ENCODE measurements at regions not wholly inside any gene's neighbourhood (a gene's known extent, or its start where the extent isn't known, plus 50 kb on each side); places are given as distances from the start of the nearest gene placed in this dataset.

- no peak overlapping the region for H3K27ac ChIP-seq (ENCODE audit: low read length)
- H3K36me3 ChIP-seq (ENCODE audit: insufficient read depth, low read length): no peaks in the 10 kb centered on the region
- no peak overlapping the region for H3K9ac ChIP-seq (ENCODE audit: low read length)
- no peaks in the 10 kb centered on the region for H3K27me3 ChIP-seq (ENCODE audit: insufficient read depth, low read depth, low read length)
- H3K4me2 ChIP-seq (ENCODE audit: low read length): no peak overlapping the region
- H2AFZ ChIP-seq (ENCODE audit: low read depth, low read length): no peak overlapping the region
- H3K4me3 ChIP-seq (ENCODE audit: low read length): no peak overlapping the region
- TF ChIP-seq, protein P1, sequence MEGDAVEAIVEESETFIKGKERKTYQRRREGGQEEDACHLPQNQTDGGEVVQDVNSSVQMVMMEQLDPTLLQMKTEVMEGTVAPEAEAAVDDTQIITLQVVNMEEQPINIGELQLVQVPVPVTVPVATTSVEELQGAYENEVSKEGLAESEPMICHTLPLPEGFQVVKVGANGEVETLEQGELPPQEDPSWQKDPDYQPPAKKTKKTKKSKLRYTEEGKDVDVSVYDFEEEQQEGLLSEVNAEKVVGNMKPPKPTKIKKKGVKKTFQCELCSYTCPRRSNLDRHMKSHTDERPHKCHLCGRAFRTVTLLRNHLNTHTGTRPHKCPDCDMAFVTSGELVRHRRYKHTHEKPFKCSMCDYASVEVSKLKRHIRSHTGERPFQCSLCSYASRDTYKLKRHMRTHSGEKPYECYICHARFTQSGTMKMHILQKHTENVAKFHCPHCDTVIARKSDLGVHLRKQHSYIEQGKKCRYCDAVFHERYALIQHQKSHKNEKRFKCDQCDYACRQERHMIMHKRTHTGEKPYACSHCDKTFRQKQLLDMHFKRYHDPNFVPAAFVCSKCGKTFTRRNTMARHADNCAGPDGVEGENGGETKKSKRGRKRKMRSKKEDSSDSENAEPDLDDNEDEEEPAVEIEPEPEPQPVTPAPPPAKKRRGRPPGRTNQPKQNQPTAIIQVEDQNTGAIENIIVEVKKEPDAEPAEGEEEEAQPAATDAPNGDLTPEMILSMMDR (IDR thresholded peaks at IDR 0.05; ENCODE audit: poor library complexity, severe bottlenecking): no peak
- no peak for TF ChIP-seq SMC3 (conservative IDR thresholded peaks at IDR 0.05; ENCODE audit: poor library complexity)
- no peak for TF ChIP-seq RAD21 (conservative IDR thresholded peaks at IDR 0.05)
- TF ChIP-seq EP300 (conservative IDR thresholded peaks at IDR 0.05; ENCODE audit: poor library complexity, severe bottlenecking): no peak
- TF ChIP-seq REST (IDR thresholded peaks at IDR 0.05; ENCODE audit: borderline replicate concordance): no peak
- no peak for TF ChIP-seq MXI1 (conservative IDR thresholded peaks at IDR 0.05; ENCODE audit: poor library complexity, severe bottlenecking)
- no peak for TF ChIP-seq POLR2AphosphoS5 (IDR thresholded peaks at IDR 0.05)
- TF ChIP-seq EZH2 (IDR thresholded peaks at IDR 0.05; ENCODE audit: borderline replicate concordance, insufficient read depth, low read length, poor library complexity, severe bottlenecking): no peak
- no peak for TF ChIP-seq TAF1 (IDR thresholded peaks at IDR 0.05; ENCODE audit: low read depth)
- H3K9me2 ChIP-seq (ENCODE audit: insufficient read depth, low read length): no peaks in the 10 kb centered on the region
- no peaks in the 10 kb centered on the region for H3K79me2 ChIP-seq (replicated peaks; ENCODE audit: insufficient read depth, low read length)
- H3K9me3 ChIP-seq (ENCODE audit: low read length): no peaks in the 10 kb centered on the region
- H3F3A ChIP-seq (ENCODE audit: insufficient read depth, low read length, poor library complexity, severe bottlenecking): no peaks in the 10 kb centered on the region
- H4K20me1 ChIP-seq (ENCODE audit: insufficient read depth): no peaks in the 10 kb centered on the region
Observed at GRCh38 chr1:164086832-164087231, 472.2 kb upstream of the PBX1 start.

DNA sequence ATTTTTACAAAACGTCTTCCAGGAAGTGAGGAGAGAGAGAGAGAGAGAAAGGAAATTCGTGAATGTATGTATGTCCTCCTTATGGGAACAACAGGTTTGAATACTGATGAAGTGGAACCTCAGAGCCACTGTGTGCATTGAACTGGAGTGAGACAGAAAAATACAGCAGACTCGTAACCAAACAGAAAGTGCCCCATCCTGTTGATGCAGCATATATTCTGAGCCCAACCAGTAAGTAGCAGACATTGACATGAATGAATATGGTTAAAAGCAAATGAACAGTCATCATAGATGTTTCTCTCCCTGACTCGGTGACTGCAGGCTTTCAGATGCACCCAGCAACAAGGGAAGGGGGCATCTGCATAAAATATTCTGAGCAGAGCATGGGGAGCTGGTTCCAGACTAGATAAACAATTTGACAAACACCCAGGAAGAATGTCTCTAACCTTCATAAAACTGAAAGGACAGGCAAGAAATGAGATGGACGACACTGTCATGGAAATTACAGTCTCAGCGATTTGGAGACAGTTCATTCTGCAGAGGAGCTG lies 471.0 kb upstream of the PBX1 start:
- Histone ChIP-seq H3K4me3 (ENCODE audit: low read length) (peak overlapping the region; percentile 15), H3K9me2 (ENCODE audit: insufficient read depth, low read length) (no peaks in the 10 kb centered on the region), H4K20me1 (ENCODE audit: insufficient read depth) (no peaks in the 10 kb centered on the region), H3K4me2 (ENCODE audit: low read length) (no peak overlapping the region), H3F3A (ENCODE audit: insufficient read depth, low read length, poor library complexity, severe bottlenecking) (no peaks in the 10 kb centered on the region), H3K36me3 (ENCODE audit: insufficient read depth, low read length) (no peaks in the 10 kb centered on the region), H3K27ac (ENCODE audit: low read length) (no peak overlapping the region), H3K27me3 (ENCODE audit: insufficient read depth, low read depth, low read length) (no peaks in the 10 kb centered on the region), H3K9me3 (ENCODE audit: low read length) (no peaks in the 10 kb centered on the region), H3K9ac (ENCODE audit: low read length) (no peak overlapping the region), H3K79me2 (replicated peaks; ENCODE audit: insufficient read depth, low read length) (no peaks in the 10 kb centered on the region), H2AFZ (ENCODE audit: low read depth, low read length) (no peak overlapping the region)
- TF ChIP-seq REST (IDR thresholded peaks at IDR 0.05; ENCODE audit: borderline replicate concordance) (no peak), SMC3 (conservative IDR thresholded peaks at IDR 0.05; ENCODE audit: poor library complexity) (no peak), EZH2 (IDR thresholded peaks at IDR 0.05; ENCODE audit: borderline replicate concordance, insufficient read depth, low read length, poor library complexity, severe bottlenecking) (no peak), POLR2AphosphoS5 (IDR thresholded peaks at IDR 0.05) (no peak), TAF1 (IDR thresholded peaks at IDR 0.05; ENCODE audit: low read depth) (no peak), RAD21 (conservative IDR thresholded peaks at IDR 0.05) (no peak), MXI1 (conservative IDR thresholded peaks at IDR 0.05; ENCODE audit: poor library complexity, severe bottlenecking) (no peak), EP300 (conservative IDR thresholded peaks at IDR 0.05; ENCODE audit: poor library complexity, severe bottlenecking) (no peak)
- TF ChIP-seq, protein P1 (IDR thresholded peaks at IDR 0.05; ENCODE audit: poor library complexity, severe bottlenecking): no peak

Data from neural cell (in vitro differentiated cells).